Astrocyte (in vitro differentiated cells and primary cell): ENCODE measurements at regions not wholly inside any gene's neighbourhood (a gene's known extent, or its start where the extent isn't known, plus 50 kb on each side); places are given as distances from the start of the nearest gene placed in this dataset.

ENCODE experiments used
- DNase-seq: peaks from one replicate; pipeline ENCODE4 v3.0.0-alpha.2; 2010; ENCODE audit warnings: low read depth
- FAIRE-seq: peaks from 2 replicates; lab custom pipeline; 2011; peaks lifted over from hg19 to GRCh38; lab: Jason Lieb, UNC
- H2AFZ ChIP-seq: 2 replicates; pipeline ENCODE4 v1.6.0; 2012; ENCODE audit warnings: low read depth, low read length, inconsistent platforms
- H3K27ac ChIP-seq: 2 replicates; pipeline ENCODE4 v1.5.1; 2011; ENCODE audit warnings: low read depth, low read length, inconsistent platforms
- H3K27me3 ChIP-seq: 2 replicates; pipeline ENCODE4 v1.6.0; 2011; ENCODE audit warnings: low read length, inconsistent platforms; ENCODE audit not compliant: insufficient read depth
- H3K36me3 ChIP-seq: 2 replicates; pipeline ENCODE4 v1.5.1; 2011; ENCODE audit warnings: low read length, inconsistent platforms; ENCODE audit not compliant: insufficient read depth
- H3K4me1 ChIP-seq: 2 replicates; pipeline ENCODE4 v1.5.1; 2011; ENCODE audit warnings: low read length, inconsistent platforms; ENCODE audit not compliant: insufficient read depth
- H3K4me2 ChIP-seq: 2 replicates; pipeline ENCODE4 v1.6.0; 2012; ENCODE audit warnings: low read length, inconsistent platforms
- H3K4me3 ChIP-seq: 2 replicates; pipeline ENCODE4 v1.5.1; 2011; ENCODE audit warnings: low read depth, mild to moderate bottlenecking, low read length, inconsistent platforms; ENCODE audit not compliant: insufficient read depth
- H3K79me2 ChIP-seq: 2 replicates; pipeline ENCODE4 v1.6.0; 2012; ENCODE audit warnings: mild to moderate bottlenecking, low read length, inconsistent platforms; ENCODE audit not compliant: insufficient read depth
- H3K9ac ChIP-seq: 2 replicates; pipeline ENCODE4 v1.6.0; 2012; ENCODE audit warnings: mild to moderate bottlenecking, low read length, inconsistent platforms
- H3K9me3 ChIP-seq: 2 replicates; pipeline ENCODE4 v1.5.1; 2012; ENCODE audit warnings: low read depth, mild to moderate bottlenecking, low read length, inconsistent platforms; ENCODE audit not compliant: insufficient read depth
- H4K20me1 ChIP-seq: 2 replicates; pipeline ENCODE4 v1.6.0; 2012; ENCODE audit warnings: low read length, inconsistent platforms; ENCODE audit not compliant: insufficient read depth
- H3K27ac Mint-ChIP-seq: one replicate; pipeline ENCODE4 v1.8.0; 2021; ENCODE audit warnings: mild to moderate bottlenecking, mixed read lengths; ENCODE audit not compliant: unreplicated experiment
- H3K27me3 Mint-ChIP-seq: one replicate; pipeline ENCODE4 v1.8.0; 2021; ENCODE audit warnings: low read depth, mixed read lengths; ENCODE audit not compliant: unreplicated experiment
- H3K36me3 Mint-ChIP-seq: one replicate; pipeline ENCODE4 v1.8.0; 2021; ENCODE audit warnings: low read depth, mixed read lengths; ENCODE audit not compliant: unreplicated experiment
- H3K4me1 Mint-ChIP-seq: one replicate; pipeline ENCODE4 v1.8.0; 2021; ENCODE audit warnings: low read depth, mixed read lengths; ENCODE audit not compliant: unreplicated experiment
- H3K4me3 Mint-ChIP-seq: one replicate; pipeline ENCODE4 v1.8.0; 2021; ENCODE audit warnings: mild to moderate bottlenecking, moderate library complexity, mixed read lengths; ENCODE audit not compliant: unreplicated experiment
- H3K9me3 Mint-ChIP-seq: one replicate; pipeline ENCODE4 v1.8.0; 2021; ENCODE audit warnings: mild to moderate bottlenecking, mixed read lengths; ENCODE audit not compliant: unreplicated experiment
- EZH2 ChIP-seq: IDR thresholded peaks from 2 replicates; pipeline ENCODE4 v1.6.1; 2012; ENCODE audit warnings: mild to moderate bottlenecking, low read length, inconsistent platforms; ENCODE audit not compliant: insufficient read depth
- TF ChIP-seq, protein P1 (sequence below): IDR thresholded peaks from 2 replicates; pipeline ENCODE4 v1.5.1; 2011; ENCODE audit warnings: low read depth, mild to moderate bottlenecking, inconsistent platforms, low read length, moderate library complexity; ENCODE audit not compliant: insufficient read depth

DNA sequence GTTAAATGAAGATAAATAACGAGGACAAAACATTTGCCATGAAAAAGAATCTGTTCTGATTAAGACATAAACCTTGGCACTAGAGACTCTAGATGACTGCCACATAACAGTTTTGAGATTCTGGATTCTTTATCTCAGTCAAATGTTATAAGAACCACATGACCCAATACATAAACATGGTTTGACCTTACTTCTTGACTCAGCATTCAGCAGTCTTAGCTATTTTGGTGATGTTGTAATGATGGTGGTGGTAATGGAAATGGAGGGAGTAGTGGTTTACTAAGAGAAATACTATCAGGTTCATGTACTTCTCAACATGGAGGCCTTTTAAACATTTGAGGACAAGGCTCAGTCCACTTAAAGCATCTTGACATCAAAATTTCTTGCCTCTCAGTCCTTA, 925.4 kb downstream of the CDH11 start:
- H3K4me3 Mint-ChIP-seq: no peak overlapping the region
- Histone ChIP-seq H3K4me2 (no peak overlapping the region), H3K36me3 (no peaks in the 10 kb centered on the region), H2AFZ (no peak overlapping the region), H4K20me1 (no peaks in the 10 kb centered on the region), H3K27me3 (no peaks in the 10 kb centered on the region), H3K4me1 (no peaks in the 10 kb centered on the region), H3K4me3 (no peak overlapping the region), H3K27ac (no peak overlapping the region), H3K9ac (no peak overlapping the region), H3K79me2 (no peaks in the 10 kb centered on the region), H3K9me3 (no peaks in the 10 kb centered on the region)
- H3K27ac Mint-ChIP-seq: no peak overlapping the region
- no peaks in the 10 kb centered on the region for H3K4me1 Mint-ChIP-seq
- TF ChIP-seq, protein P1, sequence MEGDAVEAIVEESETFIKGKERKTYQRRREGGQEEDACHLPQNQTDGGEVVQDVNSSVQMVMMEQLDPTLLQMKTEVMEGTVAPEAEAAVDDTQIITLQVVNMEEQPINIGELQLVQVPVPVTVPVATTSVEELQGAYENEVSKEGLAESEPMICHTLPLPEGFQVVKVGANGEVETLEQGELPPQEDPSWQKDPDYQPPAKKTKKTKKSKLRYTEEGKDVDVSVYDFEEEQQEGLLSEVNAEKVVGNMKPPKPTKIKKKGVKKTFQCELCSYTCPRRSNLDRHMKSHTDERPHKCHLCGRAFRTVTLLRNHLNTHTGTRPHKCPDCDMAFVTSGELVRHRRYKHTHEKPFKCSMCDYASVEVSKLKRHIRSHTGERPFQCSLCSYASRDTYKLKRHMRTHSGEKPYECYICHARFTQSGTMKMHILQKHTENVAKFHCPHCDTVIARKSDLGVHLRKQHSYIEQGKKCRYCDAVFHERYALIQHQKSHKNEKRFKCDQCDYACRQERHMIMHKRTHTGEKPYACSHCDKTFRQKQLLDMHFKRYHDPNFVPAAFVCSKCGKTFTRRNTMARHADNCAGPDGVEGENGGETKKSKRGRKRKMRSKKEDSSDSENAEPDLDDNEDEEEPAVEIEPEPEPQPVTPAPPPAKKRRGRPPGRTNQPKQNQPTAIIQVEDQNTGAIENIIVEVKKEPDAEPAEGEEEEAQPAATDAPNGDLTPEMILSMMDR: no peak
- no peak for TF ChIP-seq EZH2
- H3K9me3 Mint-ChIP-seq: no peaks in the 10 kb centered on the region
- no peaks in the 10 kb centered on the region for H3K36me3 Mint-ChIP-seq
- H3K27me3 Mint-ChIP-seq: no peaks in the 10 kb centered on the region
- no peak for FAIRE-seq
- peak; percentile 76 for DNase-seq

DNA sequence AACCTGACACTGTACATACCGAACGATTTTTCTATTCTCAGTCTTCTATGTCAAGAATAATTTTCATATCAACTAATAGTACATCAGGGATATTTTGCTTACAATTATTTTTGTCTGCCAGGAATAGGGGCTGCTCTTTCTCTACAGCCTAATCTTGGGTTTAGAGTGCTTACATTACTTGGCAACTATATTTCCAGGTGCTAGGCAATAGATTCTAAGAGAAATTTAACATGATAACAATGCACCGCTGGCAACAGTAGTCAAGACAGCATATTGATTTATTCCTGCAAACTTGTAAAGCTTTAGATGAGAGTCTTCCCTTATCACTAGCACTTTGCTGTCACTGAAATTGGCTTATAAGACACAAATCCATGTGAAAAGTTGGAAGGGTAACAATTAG, 935.9 kb downstream of the CDH11 start:
- no peak overlapping the region for H2AFZ ChIP-seq
- no peaks in the 10 kb centered on the region for H3K9me3 ChIP-seq
- H3K4me3 ChIP-seq: no peak overlapping the region
- Mint-ChIP-seq H3K27ac (no peak overlapping the region), H3K4me3 (no peak overlapping the region), H3K9me3 (no peaks in the 10 kb centered on the region), H3K27me3 (peaks cover 2% of the 10 kb centered on the region), H3K36me3 (no peaks in the 10 kb centered on the region), H3K4me1 (no peaks in the 10 kb centered on the region)
- no peaks in the 10 kb centered on the region for H3K4me1 ChIP-seq
- no peaks in the 10 kb centered on the region for H3K27me3 ChIP-seq
- FAIRE-seq (no peak), DNase-seq (no peak)
- H3K27ac ChIP-seq: no peak overlapping the region
- no peak for TF ChIP-seq EZH2
- TF ChIP-seq, protein P1: no peak
- H3K79me2 ChIP-seq: no peaks in the 10 kb centered on the region
- no peak overlapping the region for H3K4me2 ChIP-seq
- no peaks in the 10 kb centered on the region for H4K20me1 ChIP-seq
- H3K36me3 ChIP-seq: no peaks in the 10 kb centered on the region
- H3K9ac ChIP-seq: no peak overlapping the region

DNA sequence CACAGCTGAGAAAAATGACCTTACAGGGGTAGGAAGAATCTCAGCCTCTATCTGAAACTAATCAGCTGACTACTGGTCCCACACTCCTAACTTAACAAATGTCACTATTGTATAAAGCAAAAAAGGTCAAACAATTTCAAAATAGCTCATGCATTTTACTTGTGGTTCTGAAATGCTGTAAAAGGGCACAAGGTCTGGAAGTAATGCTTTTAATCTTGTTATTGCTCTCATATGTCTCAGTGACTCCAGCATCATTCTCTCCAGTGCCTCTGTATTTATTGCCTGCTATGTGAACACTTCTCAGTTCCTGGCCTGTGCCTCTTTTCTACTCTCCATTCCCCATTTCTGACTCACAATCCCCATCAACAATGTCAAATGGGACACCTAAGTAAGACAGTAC, 937.7 kb downstream of the CDH11 start:
- peaks cover 4% of the 10 kb centered on the region for H3K9me3 Mint-ChIP-seq
- DNase-seq (no peak), FAIRE-seq (no peak)

More for the DNA sequence above, 937.7 kb downstream of the CDH11 start:
- Mint-ChIP-seq H3K36me3 (no peaks in the 10 kb centered on the region), H3K4me1 (peaks cover 2% of the 10 kb centered on the region), H3K27me3 (no peaks in the 10 kb centered on the region), H3K27ac (no peak overlapping the region), H3K4me3 (no peak overlapping the region)
- H3K36me3 ChIP-seq: no peaks in the 10 kb centered on the region
- TF ChIP-seq, protein P1: no peak
- no peak for TF ChIP-seq EZH2
- no peak overlapping the region for H3K27ac ChIP-seq
- no peaks in the 10 kb centered on the region for H4K20me1 ChIP-seq
- H3K27me3 ChIP-seq: no peaks in the 10 kb centered on the region
- no peaks in the 10 kb centered on the region for H3K4me1 ChIP-seq
- H3K9me3 ChIP-seq: no peaks in the 10 kb centered on the region
- no peak overlapping the region for H2AFZ ChIP-seq
- no peak overlapping the region for H3K4me2 ChIP-seq
- H3K4me3 ChIP-seq: no peak overlapping the region
- H3K9ac ChIP-seq: no peak overlapping the region
- H3K79me2 ChIP-seq: no peaks in the 10 kb centered on the region
